IMR-90 (cell line): ENCODE measurements at regions not wholly inside any gene's neighbourhood (a gene's known extent, or its start where the extent isn't known, plus 50 kb on each side); places are given as distances from the start of the nearest gene placed in this dataset.

Source experiments
- ATAC-seq: fragments of 200-7000 bp; cut with Tn5 transposase; 2 replicates; pipeline ENCODE4 v1.9.1; 2020; ENCODE audit warnings: low read depth, mild to moderate bottlenecking, moderate library complexity
- BruUV-seq: library from RNA; stranded (reverse); fragments of 400-500 nt; replicated peaks from 2 replicates; lab custom pipeline; 2021; lab: Mats Ljungman, UMichigan
- CTCF ChIA-PET: fragments of 300-600 bp; formaldehyde crosslinking; extraction: SDS; loops from one replicate; lab custom pipeline; 2021; ENCODE audit warnings: antibody characterized with exemption; lab: Yijun Ruan, JAX
- POLR2A ChIA-PET: fragments of 300-600 bp; sonication (Branson Sonifier 250); formaldehyde crosslinking; loops from one replicate; lab custom pipeline; 2022; ENCODE audit warnings: antibody characterized with exemption; ENCODE audit not compliant: unreplicated experiment; lab: Charles Lee
- DNase-seq: peaks from one replicate; pipeline ENCODE4 v3.0.0; 2013
- H2AFZ ChIP-seq: replicated peaks from 2 replicates; pipeline ENCODE3; 2013; ENCODE audit warnings: low read length, mild to moderate bottlenecking; ENCODE audit not compliant: poor library complexity
- H2AK5ac ChIP-seq: 2 replicates; pipeline ENCODE4 v1.6.1; 2013; ENCODE audit warnings: low read depth, low read length, inconsistent platforms
- H2AK9ac ChIP-seq: replicated peaks from 2 replicates; pipeline ENCODE3; 2013; ENCODE audit warnings: mild to moderate bottlenecking, low read depth, low read length, moderate library complexity; ENCODE audit not compliant: poor library complexity
- H2BK120ac ChIP-seq: 2 replicates; pipeline ENCODE4 v1.6.1; 2013; ENCODE audit warnings: low read depth, low read length, inconsistent platforms
- H2BK15ac ChIP-seq: 3 replicates; pipeline ENCODE4 v1.6.1; 2013; ENCODE audit warnings: low read depth, low read length, inconsistent platforms
- H2BK20ac ChIP-seq: 2 replicates; pipeline ENCODE4 v1.6.1; 2013; ENCODE audit warnings: low read depth, mild to moderate bottlenecking, inconsistent platforms, low read length, moderate library complexity
- H2BK5ac ChIP-seq: 2 replicates; pipeline ENCODE4 v1.6.1; 2013; ENCODE audit warnings: mild to moderate bottlenecking, low read depth, low read length, inconsistent platforms; ENCODE audit not compliant: poor library complexity, severe bottlenecking
- H3K14ac ChIP-seq: replicated peaks from 2 replicates; pipeline ENCODE4 v1.6.1; 2013; ENCODE audit warnings: low read depth, low read length, inconsistent platforms
- H3K18ac ChIP-seq: 2 replicates; pipeline ENCODE4 v1.6.1; 2013; ENCODE audit warnings: low read depth, low read length, control low read depth
- H3K23ac ChIP-seq: 2 replicates; pipeline ENCODE4 v1.6.1; 2013; ENCODE audit warnings: low read depth, low read length, inconsistent platforms
- H3K27ac ChIP-seq: 2 replicates; pipeline ENCODE4 v1.5.1; 2013; ENCODE audit warnings: mild to moderate bottlenecking, control low read depth, low read length; ENCODE audit not compliant: insufficient read depth
- H3K27me3 ChIP-seq: 2 replicates; pipeline ENCODE4 v1.6.1; 2013; ENCODE audit warnings: low read length; ENCODE audit not compliant: control insufficient read depth, insufficient read depth
- H3K36me3 ChIP-seq: 2 replicates; pipeline ENCODE4 v1.6.1; 2013; ENCODE audit warnings: low read length, mixed read lengths; ENCODE audit not compliant: control insufficient read depth, insufficient read depth
- H3K4ac ChIP-seq: 2 replicates; pipeline ENCODE4 v1.6.1; 2013; ENCODE audit warnings: low read depth, low read length, inconsistent platforms
- H3K4me1 ChIP-seq: 2 replicates; pipeline ENCODE4 v1.6.1; 2013; ENCODE audit warnings: low read length, mixed read lengths; ENCODE audit not compliant: control insufficient read depth, insufficient read depth
- H3K4me2 ChIP-seq: 2 replicates; pipeline ENCODE4 v1.6.1; 2013; ENCODE audit warnings: low read depth, mild to moderate bottlenecking, control low read depth, low read length, moderate library complexity
- H3K4me3 ChIP-seq: 2 replicates; pipeline ENCODE4 v1.5.1; 2013; ENCODE audit warnings: low read depth, mild to moderate bottlenecking, control low read depth, low read length, moderate library complexity; ENCODE audit not compliant: insufficient read depth
- H3K56ac ChIP-seq: 2 replicates; pipeline ENCODE4 v1.6.1; 2013; ENCODE audit warnings: low read length, inconsistent platforms; ENCODE audit not compliant: insufficient read depth; ENCODE audit errors: extremely low read depth
- H3K79me1 ChIP-seq, 2 experiments: 2 replicates each; pipeline ENCODE4 v1.6.1; 2013; ENCODE audit warnings: low read length in 2 of 2, inconsistent platforms in 1 of 2, low read depth in 1 of 2
- H3K9ac ChIP-seq: 2 replicates; pipeline ENCODE4 v1.6.1; 2013; ENCODE audit warnings: low read depth, low read length, control low read depth
- H3K9me1 ChIP-seq: 2 replicates; pipeline ENCODE4 v1.6.1; 2013; ENCODE audit warnings: low read length, inconsistent platforms; ENCODE audit not compliant: insufficient read depth
- H3K9me3 ChIP-seq: 2 replicates; pipeline ENCODE4 v1.6.1; 2013; ENCODE audit warnings: low read length; ENCODE audit not compliant: control insufficient read depth, insufficient read depth
- H4K20me1 ChIP-seq: 2 replicates; pipeline ENCODE4 v1.6.1; 2013; ENCODE audit warnings: low read length, inconsistent platforms; ENCODE audit not compliant: insufficient read depth
- H4K5ac ChIP-seq: 2 replicates; pipeline ENCODE4 v1.6.1; 2013; ENCODE audit warnings: mild to moderate bottlenecking, low read depth, low read length, control low read depth
- H4K8ac ChIP-seq, 2 experiments: 2 replicates each; pipeline ENCODE4 v1.6.1; 2013; ENCODE audit warnings: low read depth in 2 of 2, low read length in 2 of 2, control low read depth in 1 of 2, inconsistent platforms in 1 of 2
- H4K91ac ChIP-seq: 2 replicates; pipeline ENCODE4 v1.6.1; 2013; ENCODE audit warnings: low read depth, low read length, inconsistent platforms; ENCODE audit not compliant: insufficient read depth
- BHLHE40 ChIP-seq: fragments of 150-350 bp; IDR thresholded peaks from 2 replicates; pipeline ENCODE4 v1.6.1; 2016; ENCODE audit warnings: mild to moderate bottlenecking, low read depth, low read length
- CEBPB ChIP-seq: IDR thresholded peaks from 2 replicates; pipeline ENCODE4 v1.6.1; 2012; ENCODE audit warnings: low read depth, low read length, improper control_type of control experiment
- CHD1 ChIP-seq: IDR thresholded peaks from 2 replicates; pipeline ENCODE4 v1.6.1; 2012; ENCODE audit warnings: low read depth, low read length, improper control_type of control experiment
- FOS ChIP-seq: fragments of 150-350 bp; IDR thresholded peaks from 2 replicates; pipeline ENCODE4 v1.6.1; 2016; ENCODE audit warnings: low read depth, low read length
- MAFK ChIP-seq: IDR thresholded peaks from 2 replicates; pipeline ENCODE4 v1.6.1; 2012; ENCODE audit warnings: low read depth, low read length, improper control_type of control experiment
- MAZ ChIP-seq: IDR thresholded peaks from 2 replicates; pipeline ENCODE4 v1.6.1; 2012; ENCODE audit warnings: low read depth, mild to moderate bottlenecking, low read length, improper control_type of control experiment, moderate library complexity, borderline replicate concordance
- MXI1 ChIP-seq: IDR thresholded peaks from 2 replicates; pipeline ENCODE4 v1.6.1; 2012; ENCODE audit warnings: low read depth, mild to moderate bottlenecking, low read length, moderate library complexity, borderline replicate concordance
- NFE2L2 ChIP-seq: fragments of 150-350 bp; IDR thresholded peaks from 2 replicates; pipeline ENCODE4 v1.6.1; 2016; ENCODE audit warnings: low read depth, mild to moderate bottlenecking, low read length
- RAD21 ChIP-seq: IDR thresholded peaks from 2 replicates; pipeline ENCODE4 v1.6.1; 2012; ENCODE audit warnings: low read length, improper control_type of control experiment
- RCOR1 ChIP-seq: IDR thresholded peaks from 2 replicates; pipeline ENCODE4 v1.6.1; 2012; ENCODE audit warnings: mild to moderate bottlenecking, low read length, improper control_type of control experiment; ENCODE audit not compliant: insufficient replicate concordance
- RFX5 ChIP-seq: IDR thresholded peaks from 2 replicates; pipeline ENCODE4 v1.8.0; 2012; ENCODE audit warnings: low read depth, mild to moderate bottlenecking, low read length, moderate library complexity
- WGBS, 2 experiments: methylation state at CpG; one replicate each; pipeline versions ENCODE4 v1.1.5 to v1.1.7; 2013; ENCODE audit warnings: missing lambda C conversion rate in 2 of 2; ENCODE audit not compliant: insufficient read length in 1 of 2; ENCODE audit errors: extremely low coverage in 2 of 2; 5-methylcytosine and 5-hydroxymethylcytosine counted together
- dilution Hi-C: fragments of 300-500 bp; cut with HindIII; formaldehyde crosslinking; loops from one replicate; pipeline ENCODE4 v1.14.3; 2018; ENCODE audit warnings: low sequenced_read_pairs; ENCODE audit not compliant: unreplicated experiment
- in situ Hi-C: fragments of 300-500 bp; cut with MboI; formaldehyde crosslinking; loops from 3 replicates; pipeline ENCODE4 v1.14.3; 2019; ENCODE audit warnings: low sequenced_read_pairs, inconsistent platforms, mixed read lengths
- intact Hi-C: fragments of 100-400 bp; cut with micrococcal nuclease; formaldehyde crosslinking; loops from 2 replicates; pipeline ENCODE4 v1.10.0; 2022
- TF ChIP-seq, protein P1 (sequence below): fragments of 150-350 bp; IDR thresholded peaks from 2 replicates; pipeline ENCODE4 v1.6.1; 2017; ENCODE audit warnings: mild to moderate bottlenecking, antibody characterized with exemption, low read length, low read depth
- TF ChIP-seq, protein P2 (sequence below): conservative IDR thresholded peaks from 2 replicates; pipeline ENCODE4 v1.5.1; 2012; ENCODE audit warnings: mild to moderate bottlenecking, low read depth, low read length, improper control_type of control experiment
- TF ChIP-seq, protein P3 (sequence below): fragments of 150-350 bp; IDR thresholded peaks from 2 replicates; pipeline ENCODE4 v1.6.1; 2016; ENCODE audit warnings: low read depth, mild to moderate bottlenecking, low read length, moderate library complexity, borderline replicate concordance

DNA sequence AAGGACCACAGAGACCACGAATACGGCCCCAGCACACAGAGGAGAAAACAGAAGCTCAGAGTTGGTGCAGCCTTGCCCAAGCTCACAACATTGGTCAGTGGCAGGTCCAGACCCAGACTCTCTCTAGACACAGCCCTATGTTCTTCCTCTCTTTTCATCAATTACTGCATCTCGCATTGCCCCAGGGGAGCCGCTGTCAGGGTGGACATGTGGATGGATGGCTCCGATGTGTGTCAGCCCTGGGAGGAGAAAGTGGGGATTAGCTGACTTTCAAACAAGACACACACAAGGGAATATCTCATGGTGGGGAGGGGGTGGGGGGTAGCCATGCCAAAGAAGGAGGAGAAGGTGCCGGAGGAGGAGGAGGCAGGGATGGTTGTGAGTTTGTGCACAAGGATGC lies 556.8 kb downstream of the NPHP4 start:
- ChIA-PET POLR2A (no interaction called here), CTCF (no interaction called here)
- Histone ChIP-seq H3K4me3 (no peak overlapping the region), H2AK5ac (no peak overlapping the region), H3K9me1 (no peaks in the 10 kb centered on the region), H4K20me1 (no peaks in the 10 kb centered on the region), H2AK9ac (no peak overlapping the region), H3K36me3 (no peaks in the 10 kb centered on the region), H2BK15ac (no peak overlapping the region), H3K9me3 (peaks cover 46% of the 10 kb centered on the region), H3K4me1 (no peaks in the 10 kb centered on the region), H2BK5ac (no peak overlapping the region), H2AFZ (no peak overlapping the region), H3K9ac (no peak overlapping the region), H4K91ac (no peak overlapping the region), H4K5ac (no peak overlapping the region), H3K4ac (no peak overlapping the region), H4K8ac (no peak overlapping the region), H2BK20ac (no peak overlapping the region), H3K27me3 (no peaks in the 10 kb centered on the region), H3K4me2 (no peak overlapping the region), H3K27ac (no peak overlapping the region), H2BK120ac (no peak overlapping the region), H3K18ac (no peak overlapping the region), H3K14ac (no peak overlapping the region), H3K56ac (no peak overlapping the region), H3K23ac (no peak overlapping the region), H3K79me1 (no peaks in the 10 kb centered on the region)
- in situ Hi-C loops, result no loop called here
- ATAC-seq (no peak), DNase-seq (no peak)
- dilution Hi-C loops, result no loop called here
- intact Hi-C loops, result no loop called here
- no TSS peak for BruUV-seq
- WGBS, 2 experiments, result 17% methylated on average over 1 of the region's 6 CpGs; no CpG with 5 or more reads in 1 of the 2 experiments
- TF ChIP-seq BHLHE40 (no peak), RFX5 (no peak), CEBPB (no peak), MAZ (no peak), FOS (no peak), MXI1 (no peak), RAD21 (no peak), MAFK (no peak), RCOR1 (no peak), NFE2L2 (no peak), CHD1 (no peak)
- TF ChIP-seq, protein P1, sequence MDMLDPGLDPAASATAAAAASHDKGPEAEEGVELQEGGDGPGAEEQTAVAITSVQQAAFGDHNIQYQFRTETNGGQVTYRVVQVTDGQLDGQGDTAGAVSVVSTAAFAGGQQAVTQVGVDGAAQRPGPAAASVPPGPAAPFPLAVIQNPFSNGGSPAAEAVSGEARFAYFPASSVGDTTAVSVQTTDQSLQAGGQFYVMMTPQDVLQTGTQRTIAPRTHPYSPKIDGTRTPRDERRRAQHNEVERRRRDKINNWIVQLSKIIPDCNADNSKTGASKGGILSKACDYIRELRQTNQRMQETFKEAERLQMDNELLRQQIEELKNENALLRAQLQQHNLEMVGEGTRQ, result no peak
- TF ChIP-seq, protein P2, sequence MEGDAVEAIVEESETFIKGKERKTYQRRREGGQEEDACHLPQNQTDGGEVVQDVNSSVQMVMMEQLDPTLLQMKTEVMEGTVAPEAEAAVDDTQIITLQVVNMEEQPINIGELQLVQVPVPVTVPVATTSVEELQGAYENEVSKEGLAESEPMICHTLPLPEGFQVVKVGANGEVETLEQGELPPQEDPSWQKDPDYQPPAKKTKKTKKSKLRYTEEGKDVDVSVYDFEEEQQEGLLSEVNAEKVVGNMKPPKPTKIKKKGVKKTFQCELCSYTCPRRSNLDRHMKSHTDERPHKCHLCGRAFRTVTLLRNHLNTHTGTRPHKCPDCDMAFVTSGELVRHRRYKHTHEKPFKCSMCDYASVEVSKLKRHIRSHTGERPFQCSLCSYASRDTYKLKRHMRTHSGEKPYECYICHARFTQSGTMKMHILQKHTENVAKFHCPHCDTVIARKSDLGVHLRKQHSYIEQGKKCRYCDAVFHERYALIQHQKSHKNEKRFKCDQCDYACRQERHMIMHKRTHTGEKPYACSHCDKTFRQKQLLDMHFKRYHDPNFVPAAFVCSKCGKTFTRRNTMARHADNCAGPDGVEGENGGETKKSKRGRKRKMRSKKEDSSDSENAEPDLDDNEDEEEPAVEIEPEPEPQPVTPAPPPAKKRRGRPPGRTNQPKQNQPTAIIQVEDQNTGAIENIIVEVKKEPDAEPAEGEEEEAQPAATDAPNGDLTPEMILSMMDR, result no peak
- TF ChIP-seq, protein P3, sequence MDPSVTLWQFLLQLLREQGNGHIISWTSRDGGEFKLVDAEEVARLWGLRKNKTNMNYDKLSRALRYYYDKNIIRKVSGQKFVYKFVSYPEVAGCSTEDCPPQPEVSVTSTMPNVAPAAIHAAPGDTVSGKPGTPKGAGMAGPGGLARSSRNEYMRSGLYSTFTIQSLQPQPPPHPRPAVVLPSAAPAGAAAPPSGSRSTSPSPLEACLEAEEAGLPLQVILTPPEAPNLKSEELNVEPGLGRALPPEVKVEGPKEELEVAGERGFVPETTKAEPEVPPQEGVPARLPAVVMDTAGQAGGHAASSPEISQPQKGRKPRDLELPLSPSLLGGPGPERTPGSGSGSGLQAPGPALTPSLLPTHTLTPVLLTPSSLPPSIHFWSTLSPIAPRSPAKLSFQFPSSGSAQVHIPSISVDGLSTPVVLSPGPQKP, result no peak
